ENCODE measurements at regions not wholly inside any gene's neighbourhood (a gene's known extent, or its start where the extent isn't known, plus 50 kb on each side); places are given as distances from the start of the nearest gene placed in this dataset.
"Not testable (repeated sequence)": the region's sequence is repeated elsewhere in the genome, so short reads cannot be mapped to it uniquely, and the experiment has no call there.

GRCh38 chr2:60226943-60227342, 326.5 kb downstream of the BCL11A start:
- DNase-seq, result no peak

GRCh38 chr2:60226191-60226590, 327.3 kb downstream of the BCL11A start:
- DNase-seq, result no peak

- no peak for DNase-seq
Observed at GRCh38 chr2:60223859-60224258, 329.6 kb downstream of the BCL11A start.

- no peak for DNase-seq
Observed at GRCh38 chr2:60221098-60221497, 332.4 kb downstream of the BCL11A start.

- DNase-seq, result no peak
Observed at GRCh38 chr2:60219536-60219935, 333.9 kb downstream of the BCL11A start.

- no peak for DNase-seq
Observed at GRCh38 chr2:60216452-60216995, 336.9 kb downstream of the BCL11A start.

- DNase-seq, result no peak
Observed at GRCh38 chr2:60215386-60215901, 338.0 kb downstream of the BCL11A start.

GRCh38 chr2:60214626-60214875, 338.9 kb downstream of the BCL11A start:
- DNase-seq, result no peak

- DNase-seq, result no peak
Observed at GRCh38 chr2:60213865-60214625, 339.4 kb downstream of the BCL11A start.

- DNase-seq, result no peak
Observed at GRCh38 chr2:60212181-60212945, 341.1 kb downstream of the BCL11A start.

- not testable (repeated sequence) for DNase-seq
Observed at GRCh38 chr2:60189006-60189405, 364.4 kb downstream of the BCL11A start.

GRCh38 chr2:60175290-60175689, 378.2 kb downstream of the BCL11A start:
- DNase-seq, result no peak

GRCh38 chr2:60174146-60174545, 379.3 kb downstream of the BCL11A start:
- no peak for DNase-seq

- DNase-seq, result no peak
Observed at GRCh38 chr2:60172801-60173200, 380.7 kb downstream of the BCL11A start.

GRCh38 chr2:60170272-60170671, 383.2 kb downstream of the BCL11A start:
- no peak for DNase-seq

GRCh38 chr2:60168247-60168646, 385.2 kb downstream of the BCL11A start:
- no peak for DNase-seq

- no peak for DNase-seq
Observed at GRCh38 chr2:60167089-60167488, 386.4 kb downstream of the BCL11A start.

GRCh38 chr2:60163691-60164090, 389.8 kb downstream of the BCL11A start:
- no peak for DNase-seq

- DNase-seq, result no peak
Observed at GRCh38 chr2:60159519-60159918, 393.9 kb downstream of the BCL11A start.

GRCh38 chr2:60158262-60158661, 395.2 kb downstream of the BCL11A start:
- no peak for DNase-seq

- no peak for DNase-seq
Observed at GRCh38 chr2:60157283-60157682, 396.2 kb downstream of the BCL11A start.

GRCh38 chr2:60154142-60154541, 399.3 kb downstream of the BCL11A start:
- no peak for DNase-seq

GRCh38 chr2:60152226-60152833, 401.1 kb downstream of the BCL11A start:
- DNase-seq, result no peak

GRCh38 chr2:60149176-60149575, 404.3 kb downstream of the BCL11A start:
- no peak for DNase-seq

Measured in NCI-H146 (cell line).